GM12878 (cell line): ENCODE measurements at regions not wholly inside any gene's neighbourhood (a gene's known extent, or its start where the extent isn't known, plus 50 kb on each side); places are given as distances from the start of the nearest gene placed in this dataset.
A peak's percentile ranks its signal among the peaks of the same experiment; 100 is the strongest.

Experiments
- ATAC-seq: fragments of 200-7000 bp; cut with Tn5 transposase; 3 replicates; pipeline ENCODE4 v1.9.1; 2020; ENCODE audit warnings: mild to moderate bottlenecking, moderate library complexity
- BruUV-seq: library from RNA; stranded (reverse); fragments of 400-500 nt; replicated peaks from 2 replicates; lab custom pipeline; 2021; lab: Mats Ljungman, UMichigan
- CTCF ChIA-PET: fragments of 300-600 bp; sonication (Branson Sonifier 250); formaldehyde crosslinking; extraction: SDS; loops from one replicate; lab custom pipeline; 2021; ENCODE audit warnings: inconsistent platforms; lab: Yijun Ruan, JAX
- POLR2A ChIA-PET: fragments of 350-600 bp; formaldehyde crosslinking; extraction: SDS; loops from one replicate; lab custom pipeline; 2021; ENCODE audit warnings: inconsistent platforms; lab: Charles Lee
- RAD21 ChIA-PET: fragments of 300-600 bp; sonication (Branson Sonifier 250); formaldehyde crosslinking; loops from one replicate; lab custom pipeline; 2023; ENCODE audit warnings: antibody characterized with exemption; ENCODE audit not compliant: unreplicated experiment; lab: Charles Lee
- SMC1A ChIA-PET: fragments of 300-600 bp; sonication (Branson Sonifier 250); formaldehyde crosslinking; loops from one replicate; lab custom pipeline; 2023; ENCODE audit not compliant: unreplicated experiment, uncharacterized antibody; lab: Charles Lee
- DNase-seq: peaks from one replicate; pipeline ENCODE4 v3.0.0-alpha.2; 2011; ENCODE audit warnings: low read depth, low spot score
- FAIRE-seq: peaks from 3 replicates; lab custom pipeline; 2011; peaks lifted over from hg19 to GRCh38; lab: Jason Lieb, UNC
- H2AFZ ChIP-seq: 2 replicates; pipeline ENCODE4 v1.6.0; 2011; ENCODE audit warnings: low read depth, low read length, control low read depth; ENCODE audit not compliant: control insufficient read depth
- H3K27ac ChIP-seq: 2 replicates; pipeline ENCODE4 v1.5.1; 2011; ENCODE audit warnings: control low read depth; ENCODE audit not compliant: control insufficient read depth, insufficient read depth
- H3K27me3 ChIP-seq, 2 experiments: replicated peaks in 1 of 2; 2 replicates each; pipeline versions ENCODE4 v1.6.0 to v1.6.1; 2011; ENCODE audit warnings: low read length in 1 of 2; ENCODE audit not compliant: control insufficient read depth in 2 of 2, insufficient read depth in 2 of 2
- H3K36me3 ChIP-seq, 2 experiments: 2 replicates each; pipeline ENCODE4 v1.5.1; 2011; ENCODE audit warnings: low read length in 1 of 2; ENCODE audit not compliant: control insufficient read depth in 2 of 2, insufficient read depth in 2 of 2
- H3K4me1 ChIP-seq: 2 replicates; pipeline ENCODE4 v1.6.1; 2011; ENCODE audit warnings: mild to moderate bottlenecking, low read length, moderate library complexity, mixed read lengths; ENCODE audit not compliant: control insufficient read depth, insufficient read depth
- H3K4me2 ChIP-seq: 2 replicates; pipeline ENCODE4 v1.6.0; 2011; ENCODE audit warnings: control low read depth; ENCODE audit not compliant: control insufficient read depth, insufficient read depth
- H3K4me3 ChIP-seq: fragments of 200-600 bp; sonication (generic); 2 replicates; pipeline ENCODE4 v1.5.1; 2016
- H3K79me2 ChIP-seq: 2 replicates; pipeline ENCODE4 v1.6.0; 2011; ENCODE audit warnings: low read length; ENCODE audit not compliant: control insufficient read depth, insufficient read depth
- H3K9ac ChIP-seq: 2 replicates; pipeline ENCODE4 v1.8.0; 2011; ENCODE audit warnings: low read length, control low read depth, mixed read lengths; ENCODE audit not compliant: control insufficient read depth, insufficient read depth
- H3K9me3 ChIP-seq: replicated peaks from 3 replicates; pipeline ENCODE4 v1.5.1; 2011; ENCODE audit warnings: mild to moderate bottlenecking, low read length; ENCODE audit not compliant: control insufficient read depth, insufficient read depth
- H4K20me1 ChIP-seq: 2 replicates; pipeline ENCODE4 v1.6.0; 2011; ENCODE audit not compliant: control insufficient read depth, insufficient read depth
- CTCF ChIP-seq, 3 experiments: IDR thresholded peaks in 2 of 3; conservative IDR thresholded peaks in 1 of 3; 2 replicates each; pipeline ENCODE4 v1.5.1; 2011; ENCODE audit warnings: low read depth in 3 of 3, low read length in 3 of 3, mild to moderate bottlenecking in 3 of 3, control low read depth in 2 of 3, moderate library complexity in 2 of 3, inconsistent platforms in 1 of 3, mixed read lengths in 1 of 3; ENCODE audit not compliant: control insufficient read depth in 2 of 3, insufficient read depth in 1 of 3; ENCODE audit errors: extremely low read depth in 1 of 3
- MTA3 ChIP-seq: IDR thresholded peaks from 2 replicates; pipeline ENCODE4 v1.6.1; 2012; ENCODE audit warnings: low read length, inconsistent platforms, borderline replicate concordance
- POU2F2 ChIP-seq: IDR thresholded peaks from 3 replicates; pipeline ENCODE4 v1.6.1; 2011; ENCODE audit warnings: low read depth, mild to moderate bottlenecking, low read length, borderline replicate concordance
- RAD21 ChIP-seq: IDR thresholded peaks from 2 replicates; pipeline ENCODE4 v1.6.1; 2011; ENCODE audit warnings: mild to moderate bottlenecking, low read depth, low read length, moderate library complexity; ENCODE audit not compliant: insufficient read depth
- SMARCA5 ChIP-seq: fragments of 450-650 bp; IDR thresholded peaks from 2 replicates; pipeline ENCODE4 v1.6.1; 2017; ENCODE audit warnings: mild to moderate bottlenecking
- SMC3 ChIP-seq: IDR thresholded peaks from 2 replicates; pipeline ENCODE4 v1.6.1; 2011; ENCODE audit warnings: low read length, improper control_type of control experiment, borderline replicate concordance
- ZNF24 ChIP-seq: fragments of 450-650 bp; IDR thresholded peaks from 2 replicates; pipeline ENCODE4 v1.6.1; 2017; ENCODE audit warnings: antibody characterized with exemption, mild to moderate bottlenecking
- WGBS: methylation state at CpG from one replicate; pipeline ENCODE4 v1.1.6; 2016; ENCODE audit warnings: low lambda C conversion rate; ENCODE audit not compliant: insufficient replicate concordance, insufficient coverage; ENCODE audit errors: missing lambda C conversion rate; 5-methylcytosine and 5-hydroxymethylcytosine counted together
- in situ Hi-C: fragments of 300-500 bp; cut with MboI; formaldehyde crosslinking; loops from 9 replicates; pipeline ENCODE4 v1.14.3; 2018; ENCODE audit warnings: mixed read lengths
- intact Hi-C: fragments of 100-400 bp; cut with micrococcal nuclease; formaldehyde crosslinking; loops from one replicate; pipeline ENCODE4 v1.14.2; 2022; ENCODE audit not compliant: unreplicated experiment

- intact Hi-C loops, result no loop called here
- no peak overlapping the region for H3K9ac ChIP-seq
- CTCF ChIA-PET, result interaction anchor here (1.2 kb wide), 1 partner anchor 9 kb away, joined by 4 read pairs; no protein-coding TSS in a partner anchor
- SMC1A ChIA-PET, result interaction anchor here (1.0 to 1.1 kb wide), 2 partner anchors 8 to 11 kb away, joined by 3 to 4 read pairs; no protein-coding TSS in a partner anchor
- no peaks in the 10 kb centered on the region for H3K27me3 ChIP-seq
- BruUV-seq, result no TSS peak
- H3K27ac ChIP-seq, result no peak overlapping the region
- POLR2A ChIA-PET, result no interaction called here
- H3K79me2 ChIP-seq, result no peaks in the 10 kb centered on the region
- no peaks in the 10 kb centered on the region for H4K20me1 ChIP-seq
- no peak for ATAC-seq
- TF ChIP-seq ZNF24, result no peak
- TF ChIP-seq, all 136 proteins: peak for 0
- RAD21 ChIA-PET, result no interaction called here
- whole genome bisulfite sequencing, result 100% methylated on average over 1 of the region's 1 CpG
- Histone ChIP-seq H2AFZ (no peak overlapping the region), H3K4me1 (no peaks in the 10 kb centered on the region), H3K36me3 (no peaks in the 10 kb centered on the region), H3K9me3 (no peaks in the 10 kb centered on the region), H3K4me3 (no peak overlapping the region), H3K4me2 (no peak overlapping the region)
- DNase-seq, result no peak
- no peak for FAIRE-seq
- in situ Hi-C loops, result no loop called here
These were observed 375.0 kb downstream of the KCNJ2 start for GRCh38 chr17:70544317-70544716.

GRCh38 chr17:70552230-70552981, 383.1 kb downstream of the KCNJ2 start:
- RAD21 ChIA-PET, result interaction anchor here (0.6 to 3.7 kb wide), 34 partner anchors 11 to 1747 kb away, joined by 3 to 40 read pairs (median 4); partner anchors contain the start of gene KCNJ2
- POLR2A ChIA-PET, result interaction anchor here (0.6 to 0.7 kb wide), 2 partner anchors 50 to 304 kb away, joined by 5 to 6 read pairs; no protein-coding TSS in a partner anchor
- 7% methylated on average over 8 of the region's 8 CpGs for WGBS

More at GRCh38 chr17:70552230-70552981, 383.1 kb downstream of the KCNJ2 start:
- CTCF ChIA-PET, result interaction anchor here (0.6 to 5.8 kb wide), 58 partner anchors 9 to 1030 kb away, joined by 3 to 76 read pairs (median 4); no protein-coding TSS in a partner anchor
- TF ChIP-seq SMARCA5 (no peak), RAD21 (peak; percentile 64), POU2F2 (no peak), CTCF (IDR thresholded peaks at IDR 0.05 in 2 of 3, conservative IDR thresholded peaks at IDR 0.05 in 1 of 3; ENCODE audit: control insufficient read depth in 2 of 3, extremely low read depth in 1 of 3, insufficient read depth in 1 of 3, low read depth in 3 of 3, low read length in 3 of 3) (peak; percentile 24 to 54 (median 31); a peak in 4 of 6 replicates), MTA3 (no peak), SMC3 (peak; percentile 75; the same call in 1 of the 2 replicates)
- Histone ChIP-seq H2AFZ (no peak overlapping the region), H3K27ac (no peak overlapping the region), H3K79me2 (no peaks in the 10 kb centered on the region), H3K36me3 (no peaks in the 10 kb centered on the region), H4K20me1 (no peaks in the 10 kb centered on the region), H3K4me2 (no peak overlapping the region), H3K4me1 (no peaks in the 10 kb centered on the region), H3K27me3 (no peaks in the 10 kb centered on the region), H3K4me3 (no peak overlapping the region), H3K9me3 (no peaks in the 10 kb centered on the region), H3K9ac (no peak overlapping the region)
- BruUV-seq, result no TSS peak
- in situ Hi-C loops (loop anchor here (10.0 kb wide), 1 partner anchor 988 kb away; no protein-coding TSS in a partner anchor), intact Hi-C loops (loop anchor here (5.0 to 10.0 kb wide), 7 partner anchors 185 to 1025 kb away; partner anchors contain the start of gene KCNJ2)
- FAIRE-seq, result peak; percentile 13
- ATAC-seq, result peak; percentile 68
- DNase-seq, result peak; percentile 13
- SMC1A ChIA-PET, result interaction anchor here (0.6 to 4.1 kb wide), 49 partner anchors 9 to 1026 kb away, joined by 3 to 51 read pairs (median 4); partner anchors contain the start of gene KCNJ2
